SK-N-SH (cell line): ENCODE measurements at regions not wholly inside any gene's neighbourhood (a gene's known extent, or its start where the extent isn't known, plus 50 kb on each side); places are given as distances from the start of the nearest gene placed in this dataset.

Experiments used
- CTCF ChIA-PET: fragments of 300-600, 350-600 bp; formaldehyde crosslinking; extraction: SDS; loops from one replicate; lab custom pipeline; 2021; lab: Yijun Ruan, JAX
- POLR2A ChIA-PET: fragments of 350-600 bp; sonication (Branson Sonifier 250); formaldehyde crosslinking; extraction: SDS; loops from one replicate; lab custom pipeline; 2020; ENCODE audit warnings: antibody characterized with exemption, inconsistent platforms; lab: Yijun Ruan, JAX
- DNase-seq: peaks from one replicate; pipeline ENCODE4 v3.0.0; 2012
- H2AFZ ChIP-seq: fragments of 200-600 bp; sonication (generic); 2 replicates; pipeline ENCODE4 v1.8.1; 2016; ENCODE audit warnings: antibody characterized with exemption, mild to moderate bottlenecking, low read depth
- H3F3A ChIP-seq: fragments of 200-600 bp; sonication (generic); replicated peaks from 2 replicates; pipeline ENCODE3; 2016; ENCODE audit warnings: antibody characterized with exemption, mild to moderate bottlenecking; ENCODE audit not compliant: insufficient read depth
- H3K27ac ChIP-seq, 2 experiments: fragments of 200-500 bp in 1 of 2; fragments of 200-600 bp in 1 of 2; sonication (Bioruptor generic) in 1 of 2; sonication (generic), shearing (Covaris generic) in 1 of 2; 2 replicates each; pipeline versions ENCODE4 v1.5.1 to v1.6.1; 2014 to 2016; ENCODE audit warnings: low read depth in 2 of 2, inconsistent platforms in 1 of 2, low read length in 1 of 2, mild to moderate bottlenecking in 1 of 2, mixed read lengths in 1 of 2
- H3K27me3 ChIP-seq: fragments of 200-600 bp; sonication (generic), shearing (Covaris generic); 2 replicates; pipeline ENCODE4 v1.6.1; 2016; ENCODE audit warnings: mixed run types; ENCODE audit not compliant: insufficient read depth
- H3K36me3 ChIP-seq, 2 experiments: fragments of 200-500 bp in 1 of 2; fragments of 200-600 bp in 1 of 2; sonication (Bioruptor generic) in 1 of 2; sonication (generic) in 1 of 2; replicated peaks in 1 of 2; 2 replicates each; pipeline versions ENCODE3 to v1.5.1; 2014 to 2016; ENCODE audit warnings: low read length in 1 of 2, mild to moderate bottlenecking in 1 of 2; ENCODE audit not compliant: insufficient read depth in 2 of 2, control insufficient read depth in 1 of 2
- H3K4me1 ChIP-seq, 2 experiments: fragments of 200-500 bp in 1 of 2; fragments of 200-600 bp in 1 of 2; sonication (Bioruptor generic) in 1 of 2; sonication (generic), shearing (Covaris generic) in 1 of 2; 2 replicates each; pipeline versions ENCODE4 v1.5.1 to v1.6.1; 2014 to 2016; ENCODE audit warnings: low read depth in 1 of 2, low read length in 1 of 2, mixed run types in 1 of 2; ENCODE audit not compliant: insufficient read depth in 2 of 2, control insufficient read depth in 1 of 2
- H3K4me2 ChIP-seq: fragments of 200-600 bp; sonication (generic), shearing (Covaris generic); 2 replicates; pipeline ENCODE4 v1.6.1; 2017; ENCODE audit warnings: mixed run types
- H3K4me3 ChIP-seq, 2 experiments: fragments of 200-500 bp in 1 of 2; fragments of 200-600 bp in 1 of 2; sonication (Bioruptor generic) in 1 of 2; sonication (generic), shearing (Covaris generic) in 1 of 2; 2 replicates each; pipeline versions ENCODE4 v1.5.1 to v1.8.1; 2014 to 2016; ENCODE audit warnings: low read depth in 2 of 2, inconsistent platforms in 1 of 2, low read length in 1 of 2, mild to moderate bottlenecking in 1 of 2, mixed read lengths in 1 of 2, moderate library complexity in 1 of 2
- H3K79me2 ChIP-seq: fragments of 200-600 bp; sonication (generic); 2 replicates; pipeline ENCODE4 v1.8.1; 2017; ENCODE audit warnings: mild to moderate bottlenecking; ENCODE audit not compliant: insufficient read depth
- H3K9ac ChIP-seq: fragments of 200-600 bp; sonication (generic); 2 replicates; pipeline ENCODE4 v1.6.1; 2017; ENCODE audit warnings: mixed run types
- H3K9me2 ChIP-seq: fragments of 200-600 bp; sonication (generic); 2 replicates; pipeline ENCODE4 v1.6.1; 2017; ENCODE audit warnings: mixed run types
- H3K9me3 ChIP-seq: fragments of 200-600 bp; sonication (generic); 2 replicates; pipeline ENCODE4 v1.6.1; 2017; ENCODE audit warnings: mixed run types, mild to moderate bottlenecking, moderate library complexity
- H4K20me1 ChIP-seq: fragments of 200-600 bp; sonication (generic); 2 replicates; pipeline ENCODE4 v1.6.1; 2017; ENCODE audit warnings: mild to moderate bottlenecking, mixed run types; ENCODE audit not compliant: insufficient read depth
- EZH2phosphoT487 ChIP-seq: fragments of 200-600 bp; sonication (generic); IDR thresholded peaks from 2 replicates; pipeline ENCODE4 v1.6.1; 2017; ENCODE audit warnings: low read depth, mixed run types, mild to moderate bottlenecking, antibody characterized with exemption, moderate library complexity, borderline replicate concordance
- GATA2 ChIP-seq: sonication (generic); formaldehyde crosslinking; IDR thresholded peaks from 2 replicates; pipeline ENCODE4 v1.5.0; 2020; ENCODE audit warnings: mild to moderate bottlenecking, missing genetic modification reagents
- JUND ChIP-seq: IDR thresholded peaks from 2 replicates; pipeline ENCODE4 v1.4.0; 2012
- NFIC ChIP-seq: IDR thresholded peaks from 2 replicates; pipeline ENCODE4 v1.4.0; 2012; ENCODE audit warnings: borderline replicate concordance
- TCF12 ChIP-seq: IDR thresholded peaks from 2 replicates; pipeline ENCODE4 v1.4.0; 2012
- WGBS: methylation state at CpG from one replicate; pipeline ENCODE4 v1.1.6; 2017; ENCODE audit warnings: low lambda C conversion rate; 5-methylcytosine and 5-hydroxymethylcytosine counted together
- TF ChIP-seq, protein P1 (sequence below): IDR thresholded peaks from 2 replicates; pipeline ENCODE4 v1.4.0; 2012; ENCODE audit warnings: low read depth, borderline replicate concordance
- TF ChIP-seq, protein P2 (sequence below): fragments of 150-350 bp; IDR thresholded peaks from 2 replicates; pipeline ENCODE4 v1.6.1; 2017; ENCODE audit warnings: antibody characterized with exemption, low read length, low read depth, borderline replicate concordance
- TF ChIP-seq, protein P3 (sequence below): IDR thresholded peaks from 2 replicates; pipeline ENCODE4; 2012
- TF ChIP-seq, protein P4 (sequence below): IDR thresholded peaks from 2 replicates; pipeline ENCODE4 v1.6.1; 2012; ENCODE audit warnings: mild to moderate bottlenecking, low read depth, low read length, moderate library complexity

DNA sequence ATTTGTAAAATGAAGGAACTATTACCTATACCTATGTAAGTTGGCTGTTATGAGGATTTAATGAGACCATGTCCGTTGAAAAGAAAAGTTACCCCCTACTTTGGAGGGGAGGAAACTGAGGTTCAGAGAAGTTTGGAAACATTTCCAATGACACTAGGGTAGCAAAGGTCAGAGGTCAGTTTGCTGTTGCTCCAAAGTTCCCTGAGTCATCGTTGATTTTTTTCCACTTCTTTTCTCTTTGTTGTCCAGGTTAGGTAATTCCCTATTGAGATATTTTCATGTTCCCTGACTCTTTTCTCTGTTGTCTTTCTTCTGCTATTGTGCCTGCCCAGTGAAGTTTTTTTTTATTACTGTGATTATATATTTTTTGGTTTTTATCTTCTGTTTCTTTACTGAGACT is 213.8 kb upstream of the C1orf174 start (continued):
- TF ChIP-seq, protein P1, sequence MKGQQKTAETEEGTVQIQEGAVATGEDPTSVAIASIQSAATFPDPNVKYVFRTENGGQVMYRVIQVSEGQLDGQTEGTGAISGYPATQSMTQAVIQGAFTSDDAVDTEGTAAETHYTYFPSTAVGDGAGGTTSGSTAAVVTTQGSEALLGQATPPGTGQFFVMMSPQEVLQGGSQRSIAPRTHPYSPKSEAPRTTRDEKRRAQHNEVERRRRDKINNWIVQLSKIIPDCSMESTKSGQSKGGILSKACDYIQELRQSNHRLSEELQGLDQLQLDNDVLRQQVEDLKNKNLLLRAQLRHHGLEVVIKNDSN, result no peak
- TF ChIP-seq, protein P2, sequence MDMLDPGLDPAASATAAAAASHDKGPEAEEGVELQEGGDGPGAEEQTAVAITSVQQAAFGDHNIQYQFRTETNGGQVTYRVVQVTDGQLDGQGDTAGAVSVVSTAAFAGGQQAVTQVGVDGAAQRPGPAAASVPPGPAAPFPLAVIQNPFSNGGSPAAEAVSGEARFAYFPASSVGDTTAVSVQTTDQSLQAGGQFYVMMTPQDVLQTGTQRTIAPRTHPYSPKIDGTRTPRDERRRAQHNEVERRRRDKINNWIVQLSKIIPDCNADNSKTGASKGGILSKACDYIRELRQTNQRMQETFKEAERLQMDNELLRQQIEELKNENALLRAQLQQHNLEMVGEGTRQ, result no peak
- TF ChIP-seq TCF12, result no peak
- TF ChIP-seq GATA2 (CRISPR knock-in tag), result no peak
- TF ChIP-seq, protein P3, sequence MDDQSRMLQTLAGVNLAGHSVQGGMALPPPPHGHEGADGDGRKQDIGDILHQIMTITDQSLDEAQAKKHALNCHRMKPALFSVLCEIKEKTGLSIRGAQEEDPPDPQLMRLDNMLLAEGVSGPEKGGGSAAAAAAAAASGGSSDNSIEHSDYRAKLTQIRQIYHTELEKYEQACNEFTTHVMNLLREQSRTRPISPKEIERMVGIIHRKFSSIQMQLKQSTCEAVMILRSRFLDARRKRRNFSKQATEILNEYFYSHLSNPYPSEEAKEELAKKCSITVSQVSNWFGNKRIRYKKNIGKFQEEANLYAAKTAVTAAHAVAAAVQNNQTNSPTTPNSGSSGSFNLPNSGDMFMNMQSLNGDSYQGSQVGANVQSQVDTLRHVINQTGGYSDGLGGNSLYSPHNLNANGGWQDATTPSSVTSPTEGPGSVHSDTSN, result no peak
- TF ChIP-seq NFIC, result no peak

DNA sequence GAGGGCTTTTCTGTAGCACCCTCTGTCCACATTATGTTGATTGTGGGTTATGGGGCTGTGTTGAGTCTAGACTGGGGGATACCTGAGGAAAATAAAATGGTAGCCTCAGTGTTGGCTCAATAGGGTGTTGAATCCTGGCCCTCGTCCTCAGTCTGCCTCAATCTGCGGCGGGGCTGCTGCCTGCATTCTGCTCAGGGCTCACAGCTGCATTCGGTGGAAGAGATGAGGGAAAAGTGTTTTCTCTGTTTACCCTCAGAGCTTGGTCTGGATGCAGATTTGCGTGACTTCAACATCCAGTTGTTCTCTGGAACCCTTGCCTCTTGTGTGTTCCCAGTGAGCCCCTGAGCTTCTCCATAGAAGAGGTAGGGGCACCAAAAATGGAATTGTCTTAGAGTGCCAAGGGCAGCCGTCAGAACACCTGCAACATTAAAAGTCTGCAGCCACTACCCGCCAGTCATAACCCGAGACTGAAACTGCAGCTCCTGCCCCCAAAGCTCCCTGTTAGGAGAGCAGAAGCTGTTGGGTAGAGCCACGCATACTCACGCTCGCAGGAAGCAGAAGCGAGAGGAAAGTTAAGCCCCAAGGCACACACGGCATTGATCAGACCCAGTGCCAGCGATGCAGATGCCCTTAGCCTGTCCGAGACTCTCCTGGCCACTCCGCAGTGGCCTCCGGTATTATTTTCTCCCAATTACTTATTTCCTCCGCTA is 215.3 kb upstream of the C1orf174 start:
- POLR2A ChIA-PET, result no interaction called here
- H3K36me3 ChIP-seq, result no peaks in the 10 kb centered on the region
- no peak overlapping the region for H3K27ac ChIP-seq
- H3K79me2 ChIP-seq, result no peaks in the 10 kb centered on the region
- no peaks in the 10 kb centered on the region for H3F3A ChIP-seq
- no peak overlapping the region for H3K4me2 ChIP-seq
- no peak for DNase-seq
- H3K4me3 ChIP-seq, result no peak overlapping the region
- H3K27me3 ChIP-seq, result no peaks in the 10 kb centered on the region
- H2AFZ ChIP-seq, result no peak overlapping the region
- TF ChIP-seq JUND, result no peak
- no peak for TF ChIP-seq EZH2phosphoT487
- TF ChIP-seq, protein P4, sequence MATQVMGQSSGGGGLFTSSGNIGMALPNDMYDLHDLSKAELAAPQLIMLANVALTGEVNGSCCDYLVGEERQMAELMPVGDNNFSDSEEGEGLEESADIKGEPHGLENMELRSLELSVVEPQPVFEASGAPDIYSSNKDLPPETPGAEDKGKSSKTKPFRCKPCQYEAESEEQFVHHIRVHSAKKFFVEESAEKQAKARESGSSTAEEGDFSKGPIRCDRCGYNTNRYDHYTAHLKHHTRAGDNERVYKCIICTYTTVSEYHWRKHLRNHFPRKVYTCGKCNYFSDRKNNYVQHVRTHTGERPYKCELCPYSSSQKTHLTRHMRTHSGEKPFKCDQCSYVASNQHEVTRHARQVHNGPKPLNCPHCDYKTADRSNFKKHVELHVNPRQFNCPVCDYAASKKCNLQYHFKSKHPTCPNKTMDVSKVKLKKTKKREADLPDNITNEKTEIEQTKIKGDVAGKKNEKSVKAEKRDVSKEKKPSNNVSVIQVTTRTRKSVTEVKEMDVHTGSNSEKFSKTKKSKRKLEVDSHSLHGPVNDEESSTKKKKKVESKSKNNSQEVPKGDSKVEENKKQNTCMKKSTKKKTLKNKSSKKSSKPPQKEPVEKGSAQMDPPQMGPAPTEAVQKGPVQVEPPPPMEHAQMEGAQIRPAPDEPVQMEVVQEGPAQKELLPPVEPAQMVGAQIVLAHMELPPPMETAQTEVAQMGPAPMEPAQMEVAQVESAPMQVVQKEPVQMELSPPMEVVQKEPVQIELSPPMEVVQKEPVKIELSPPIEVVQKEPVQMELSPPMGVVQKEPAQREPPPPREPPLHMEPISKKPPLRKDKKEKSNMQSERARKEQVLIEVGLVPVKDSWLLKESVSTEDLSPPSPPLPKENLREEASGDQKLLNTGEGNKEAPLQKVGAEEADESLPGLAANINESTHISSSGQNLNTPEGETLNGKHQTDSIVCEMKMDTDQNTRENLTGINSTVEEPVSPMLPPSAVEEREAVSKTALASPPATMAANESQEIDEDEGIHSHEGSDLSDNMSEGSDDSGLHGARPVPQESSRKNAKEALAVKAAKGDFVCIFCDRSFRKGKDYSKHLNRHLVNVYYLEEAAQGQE, result no peak
- CTCF ChIA-PET, result interaction anchor here (0.9 kb wide), 1 partner anchor 11 kb away, joined by 4 read pairs; no protein-coding TSS in a partner anchor
- no peaks in the 10 kb centered on the region for H3K9me3 ChIP-seq
- no peaks in the 10 kb centered on the region for H3K9me2 ChIP-seq
- no peaks in the 10 kb centered on the region for H3K4me1 ChIP-seq
- H3K9ac ChIP-seq, result no peak overlapping the region
- H4K20me1 ChIP-seq, result no peaks in the 10 kb centered on the region
- WGBS, result 36% methylated on average over 14 of the region's 18 CpGs
